GM19035 (cell line): ENCODE measurements at regions not wholly inside any gene's neighbourhood (a gene's known extent, or its start where the extent isn't known, plus 50 kb on each side); places are given as distances from the start of the nearest gene placed in this dataset.
"Not testable (repeated sequence)": the region's sequence is repeated elsewhere in the genome, so short reads cannot be mapped to it uniquely, and the experiment has no call there.

Experiments
- ATAC-seq: cut with Tn5 transposase; IDR thresholded peaks from one replicate; pipeline ENCODE4 v1.9.1; 2021; ENCODE audit not compliant: unreplicated experiment

GRCh38 chr6:112636650-112637262 lies 289.6 kb downstream of the RFPL4B start:
- no peak for ATAC-seq

- ATAC-seq: no peak
Observed at GRCh38 chr6:112639391-112639831, 292.3 kb downstream of the RFPL4B start.

- ATAC-seq: no peak
Observed at GRCh38 chr6:112640891-112641290, 293.8 kb downstream of the RFPL4B start.

- no peak for ATAC-seq
Observed at GRCh38 chr6:112649853-112650252, 302.7 kb downstream of the RFPL4B start.

GRCh38 chr6:112651239-112651638 lies 304.1 kb downstream of the RFPL4B start:
- ATAC-seq: no peak

GRCh38 chr6:112659912-112660311 lies 312.8 kb downstream of the RFPL4B start:
- ATAC-seq: no peak

GRCh38 chr6:112660626-112661025 lies 313.5 kb downstream of the RFPL4B start:
- no peak for ATAC-seq

GRCh38 chr6:112663698-112664097 lies 316.6 kb downstream of the RFPL4B start:
- ATAC-seq: no peak

- ATAC-seq: no peak
Observed at GRCh38 chr6:112665114-112665513, 318.0 kb downstream of the RFPL4B start.

GRCh38 chr6:112665815-112666214 lies 318.7 kb downstream of the RFPL4B start:
- no peak for ATAC-seq

- ATAC-seq: no peak
Observed at GRCh38 chr6:112667427-112667826, 320.3 kb downstream of the RFPL4B start.

- no peak for ATAC-seq
Observed at GRCh38 chr6:112680091-112680490, 333.0 kb downstream of the RFPL4B start.

- no peak for ATAC-seq
Observed at GRCh38 chr6:112682071-112682470, 334.9 kb downstream of the RFPL4B start.

GRCh38 chr6:112683106-112683505 lies 336.0 kb downstream of the RFPL4B start:
- ATAC-seq: no peak

- ATAC-seq: no peak
Observed at GRCh38 chr6:112683926-112684325, 336.8 kb downstream of the RFPL4B start.

- ATAC-seq: not testable (repeated sequence)
Observed at GRCh38 chr6:112685521-112686220, 338.5 kb downstream of the RFPL4B start.

- ATAC-seq: not testable (repeated sequence)
Observed at GRCh38 chr6:112688487-112689165, 341.5 kb downstream of the RFPL4B start.

- not testable (repeated sequence) for ATAC-seq
Observed at GRCh38 chr6:112689183-112689858, 342.2 kb downstream of the RFPL4B start.

- no peak for ATAC-seq
Observed at GRCh38 chr6:112690497-112691202, 343.5 kb downstream of the RFPL4B start.

- ATAC-seq: no peak
Observed at GRCh38 chr6:112691289-112691688, 344.2 kb downstream of the RFPL4B start.

- ATAC-seq: no peak
Observed at GRCh38 chr6:112695001-112695400, 347.9 kb downstream of the RFPL4B start.
